Left ventricle myocardium inferior (tissue), 1 donor: ENCODE measurements at regions not wholly inside any gene's neighbourhood (a gene's known extent, or its start where the extent isn't known, plus 50 kb on each side); places are given as distances from the start of the nearest gene placed in this dataset.

Source experiments
- DNase-seq: peaks from one replicate; pipeline ENCODE4 v3.0.0-alpha.2; 2020
- H3K27ac ChIP-seq: fragments of 200-600 bp; replicated peaks from 2 replicates; pipeline ENCODE4 v1.8.0; 2021
- H3K27me3 ChIP-seq: fragments of 200-600 bp; 2 replicates; pipeline ENCODE4 v1.8.0; 2021; ENCODE audit warnings: low read depth
- H3K36me3 ChIP-seq: fragments of 200-600 bp; 2 replicates; pipeline ENCODE4 v1.8.0; 2021
- H3K4me1 ChIP-seq: fragments of 200-600 bp; 2 replicates; pipeline ENCODE4 v1.8.0; 2021
- H3K4me3 ChIP-seq: fragments of 200-600 bp; 2 replicates; pipeline ENCODE4 v1.8.0; 2021; ENCODE audit warnings: mild to moderate bottlenecking, moderate library complexity
- H3K9me3 ChIP-seq: fragments of 200-600 bp; replicated peaks from 2 replicates; pipeline ENCODE4 v1.8.0; 2021
- intact Hi-C: fragments of 100-400 bp; cut with micrococcal nuclease; formaldehyde crosslinking; loops from one replicate; pipeline ENCODE4 v1.11.0; 2022
- TF ChIP-seq, protein P1 (sequence below): fragments of 200-600 bp; IDR thresholded peaks from 2 replicates; pipeline ENCODE4 v1.8.0; 2021; ENCODE audit warnings: antibody characterized with exemption, mild to moderate bottlenecking, borderline replicate concordance
- donor health status: DM: no; HTN: yes; CAD: no; lungs with severe emphysema.

DNA sequence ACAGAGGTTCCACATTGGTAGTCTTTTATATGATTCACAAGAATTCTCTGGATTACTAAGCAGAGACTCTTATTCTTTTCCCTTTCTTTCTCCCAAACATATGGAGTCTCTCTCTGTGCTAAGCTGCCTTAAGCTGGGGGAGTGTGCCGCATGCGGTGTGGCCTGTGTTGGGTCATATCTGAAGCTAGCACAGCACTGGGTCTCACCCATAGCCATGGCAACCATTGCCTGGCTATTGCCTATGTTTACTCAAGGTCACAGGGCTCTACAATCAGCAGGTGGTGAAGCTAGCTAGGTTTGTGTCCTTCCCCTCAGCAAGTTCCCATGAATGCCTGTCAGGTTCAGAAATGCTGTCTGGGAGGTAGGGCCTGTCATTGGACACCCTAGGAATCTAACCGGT, 73.6 kb upstream of the ZRANB2 start:
- no peaks in the 10 kb centered on the region for H3K36me3 ChIP-seq
- H3K27ac ChIP-seq = no peak overlapping the region
- H3K4me1 ChIP-seq = no peaks in the 10 kb centered on the region
- DNase-seq = no peak
- TF ChIP-seq, protein P1, sequence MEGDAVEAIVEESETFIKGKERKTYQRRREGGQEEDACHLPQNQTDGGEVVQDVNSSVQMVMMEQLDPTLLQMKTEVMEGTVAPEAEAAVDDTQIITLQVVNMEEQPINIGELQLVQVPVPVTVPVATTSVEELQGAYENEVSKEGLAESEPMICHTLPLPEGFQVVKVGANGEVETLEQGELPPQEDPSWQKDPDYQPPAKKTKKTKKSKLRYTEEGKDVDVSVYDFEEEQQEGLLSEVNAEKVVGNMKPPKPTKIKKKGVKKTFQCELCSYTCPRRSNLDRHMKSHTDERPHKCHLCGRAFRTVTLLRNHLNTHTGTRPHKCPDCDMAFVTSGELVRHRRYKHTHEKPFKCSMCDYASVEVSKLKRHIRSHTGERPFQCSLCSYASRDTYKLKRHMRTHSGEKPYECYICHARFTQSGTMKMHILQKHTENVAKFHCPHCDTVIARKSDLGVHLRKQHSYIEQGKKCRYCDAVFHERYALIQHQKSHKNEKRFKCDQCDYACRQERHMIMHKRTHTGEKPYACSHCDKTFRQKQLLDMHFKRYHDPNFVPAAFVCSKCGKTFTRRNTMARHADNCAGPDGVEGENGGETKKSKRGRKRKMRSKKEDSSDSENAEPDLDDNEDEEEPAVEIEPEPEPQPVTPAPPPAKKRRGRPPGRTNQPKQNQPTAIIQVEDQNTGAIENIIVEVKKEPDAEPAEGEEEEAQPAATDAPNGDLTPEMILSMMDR = no peak
- intact Hi-C loops = no loop called here
- H3K4me3 ChIP-seq = no peak overlapping the region
- no peaks in the 10 kb centered on the region for H3K27me3 ChIP-seq
- H3K9me3 ChIP-seq = peaks cover 20% of the 10 kb centered on the region

GRCh38 chr1:71153826-71154225, 73.0 kb upstream of the ZRANB2 start:
- Histone ChIP-seq H3K4me1 (no peaks in the 10 kb centered on the region), H3K27me3 (no peaks in the 10 kb centered on the region), H3K9me3 (peaks cover 20% of the 10 kb centered on the region), H3K4me3 (no peak overlapping the region), H3K27ac (no peak overlapping the region), H3K36me3 (no peaks in the 10 kb centered on the region)
- TF ChIP-seq, protein P1 = no peak
- DNase-seq = no peak
- intact Hi-C loops = no loop called here

DNA sequence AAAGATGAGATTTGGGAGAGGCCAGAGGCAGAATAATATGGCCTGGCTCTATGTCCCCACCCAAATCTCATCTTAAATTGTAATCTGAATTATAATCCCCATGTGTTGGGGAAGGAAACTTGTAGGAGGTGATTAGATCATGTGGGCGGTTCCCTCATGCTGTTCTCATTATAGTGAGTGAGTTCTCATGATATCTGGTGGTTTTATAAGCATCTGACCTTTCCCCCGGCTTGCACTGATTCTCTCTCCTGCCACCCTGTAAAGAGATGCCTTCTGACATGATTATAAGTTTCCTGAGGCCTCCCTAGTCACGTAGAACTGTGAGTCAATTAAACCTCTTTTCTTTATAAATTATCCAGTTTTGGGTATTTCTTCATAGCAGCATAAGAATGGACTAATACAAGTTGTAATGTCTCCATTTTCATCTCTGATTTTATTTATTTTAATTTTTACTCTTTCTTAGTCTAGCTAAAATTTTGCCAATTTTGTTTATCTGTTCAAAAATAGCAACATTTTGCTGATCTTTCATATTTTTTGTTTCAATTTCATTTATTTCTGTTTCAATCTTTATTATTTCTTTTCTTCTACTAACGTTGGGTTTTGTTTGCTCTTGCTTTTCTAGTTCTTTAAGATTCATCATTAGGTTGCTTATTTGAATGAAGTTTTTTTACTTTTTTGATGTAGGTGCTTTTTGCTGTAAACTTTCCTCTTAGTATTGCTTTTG, 67.0 kb upstream of the ZRANB2 start:
- TF ChIP-seq, protein P1 = no peak
- Histone ChIP-seq H3K36me3 (no peaks in the 10 kb centered on the region), H3K27ac (no peak overlapping the region), H3K4me1 (no peaks in the 10 kb centered on the region), H3K9me3 (peaks cover 22% of the 10 kb centered on the region), H3K4me3 (no peak overlapping the region), H3K27me3 (no peaks in the 10 kb centered on the region)
- intact Hi-C loops = no loop called here
- no peak for DNase-seq

DNA sequence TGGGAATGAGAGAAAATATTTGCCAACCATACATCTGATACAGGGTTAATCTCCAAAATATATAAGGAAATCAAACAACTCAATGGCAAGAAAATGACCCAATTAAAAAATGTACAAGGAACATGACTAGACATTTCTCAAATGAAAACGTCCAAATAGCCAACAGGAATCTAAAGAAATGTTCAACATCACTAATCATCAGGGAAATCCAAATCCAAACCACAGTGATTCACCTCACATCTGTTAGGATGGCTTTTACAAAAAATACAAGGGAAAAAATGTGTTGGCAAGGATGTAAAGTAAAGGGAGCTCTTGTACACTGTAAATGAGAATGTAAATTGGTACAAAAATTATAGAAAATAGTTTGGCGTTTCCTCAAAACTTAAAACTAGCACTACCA, 54.7 kb upstream of the ZRANB2 start:
- DNase-seq = no peak
- intact Hi-C loops = no loop called here
- H3K9me3 ChIP-seq = peaks cover 49% of the 10 kb centered on the region
- TF ChIP-seq, protein P1 = no peak
- no peaks in the 10 kb centered on the region for H3K27me3 ChIP-seq
- no peak overlapping the region for H3K4me3 ChIP-seq
- H3K4me1 ChIP-seq = no peaks in the 10 kb centered on the region
- no peaks in the 10 kb centered on the region for H3K36me3 ChIP-seq
- H3K27ac ChIP-seq = no peak overlapping the region
